ENCODE measurements at regions not wholly inside any gene's neighbourhood (a gene's known extent, or its start where the extent isn't known, plus 50 kb on each side); places are given as distances from the start of the nearest gene placed in this dataset.

DNA sequence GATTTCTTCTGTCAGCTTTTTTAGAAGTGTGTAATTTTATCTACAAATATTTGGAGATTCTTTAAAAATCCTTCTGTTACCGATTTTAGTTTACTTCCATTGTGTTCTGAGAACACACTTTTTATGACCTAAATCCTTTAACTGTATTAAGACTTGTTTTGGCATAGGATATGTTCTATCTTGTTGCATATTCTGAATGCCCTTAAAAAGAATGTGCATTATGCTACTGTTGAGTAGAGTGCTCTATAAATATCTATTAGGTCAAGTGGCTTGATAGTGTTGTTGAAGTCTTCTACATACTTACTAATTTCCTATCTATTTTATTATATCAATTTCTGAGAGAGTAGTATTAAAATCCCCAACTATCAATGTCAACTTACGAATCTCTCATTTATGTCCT is 502.2 kb downstream of the MAFB start:
- TF ChIP-seq CTCF (IDR thresholded peaks at IDR 0.05; ENCODE audit: extremely low read depth in 1 of 2, insufficient read depth in 1 of 2, low read depth in 1 of 2, low read length in 2 of 2) (no peak), GATA2 (IDR thresholded peaks at IDR 0.05; ENCODE audit: insufficient read depth, insufficient read length, low read depth, low read length) (no peak), EZH2 (IDR thresholded peaks at IDR 0.05; ENCODE audit: borderline replicate concordance, low read depth, low read length, severe bottlenecking) (no peak), MYC (IDR thresholded peaks at IDR 0.05; ENCODE audit: low read depth, low read length) (no peak), POLR2A (IDR thresholded peaks at IDR 0.05; ENCODE audit: low read depth, low read length) (no peak), POLR2AphosphoS5 (IDR thresholded peaks at IDR 0.05; ENCODE audit: insufficient read depth, low read depth, low read length) (no peak)
- TF ChIP-seq, protein P1, sequence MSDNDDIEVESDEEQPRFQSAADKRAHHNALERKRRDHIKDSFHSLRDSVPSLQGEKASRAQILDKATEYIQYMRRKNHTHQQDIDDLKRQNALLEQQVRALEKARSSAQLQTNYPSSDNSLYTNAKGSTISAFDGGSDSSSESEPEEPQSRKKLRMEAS (IDR thresholded peaks at IDR 0.05; ENCODE audit: insufficient read depth, insufficient read length), result no peak
